AG04449 (cell line): ENCODE measurements at regions not wholly inside any gene's neighbourhood (a gene's known extent, or its start where the extent isn't known, plus 50 kb on each side); places are given as distances from the start of the nearest gene placed in this dataset.

Source experiments
- CTCF ChIA-PET: fragments of 350-600 bp; formaldehyde crosslinking; extraction: SDS; loops from one replicate; lab custom pipeline; 2021; ENCODE audit warnings: antibody characterized with exemption; lab: Yijun Ruan, JAX
- POLR2A ChIA-PET: fragments of 400-600, 350-600 bp; formaldehyde crosslinking; extraction: SDS; loops from one replicate; lab custom pipeline; 2020; ENCODE audit warnings: antibody characterized with exemption, inconsistent platforms; lab: Yijun Ruan, JAX
- DNase-seq: peaks from one replicate; pipeline ENCODE4 v3.0.0-alpha.2; 2010; ENCODE audit warnings: low read depth, low spot score
- H3K4me3 ChIP-seq: 2 replicates; pipeline ENCODE4 v1.5.1; 2011; ENCODE audit warnings: low read depth, mild to moderate bottlenecking, control low read depth, low read length
- TF ChIP-seq, protein P1 (sequence below): IDR thresholded peaks from one replicate; pipeline ENCODE4 v1.5.1; 2011; ENCODE audit warnings: mild to moderate bottlenecking, moderate library complexity, low read length, control low read depth, inconsistent platforms; ENCODE audit not compliant: insufficient read depth; ENCODE audit errors: missing control alignments

DNA sequence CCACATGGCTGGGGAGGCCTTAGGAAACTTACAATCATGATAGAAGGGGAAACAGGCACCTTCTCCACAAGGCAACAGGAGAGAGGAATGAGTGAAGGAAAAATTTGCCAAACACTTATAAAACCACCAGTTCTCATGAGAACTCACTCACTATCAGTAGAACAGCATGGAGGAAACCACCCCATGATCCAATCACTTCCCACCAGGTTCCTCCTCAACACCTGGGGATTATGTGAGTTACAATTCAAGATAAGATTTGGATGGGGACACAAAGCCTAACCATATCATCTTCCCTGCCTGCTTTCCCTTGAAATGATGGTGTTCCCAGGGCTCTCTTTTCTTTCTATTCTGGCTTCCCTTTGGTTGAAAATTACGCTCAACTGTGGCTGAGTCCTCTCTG lies 262.7 kb upstream of the HABP2 start:
- ChIA-PET POLR2A (no interaction called here), CTCF (interaction anchor here (0.8 kb wide), 1 partner anchor 376 kb away, joined by 3 read pairs; no protein-coding TSS in a partner anchor)
- H3K4me3 ChIP-seq: no peak overlapping the region
- TF ChIP-seq, protein P1, sequence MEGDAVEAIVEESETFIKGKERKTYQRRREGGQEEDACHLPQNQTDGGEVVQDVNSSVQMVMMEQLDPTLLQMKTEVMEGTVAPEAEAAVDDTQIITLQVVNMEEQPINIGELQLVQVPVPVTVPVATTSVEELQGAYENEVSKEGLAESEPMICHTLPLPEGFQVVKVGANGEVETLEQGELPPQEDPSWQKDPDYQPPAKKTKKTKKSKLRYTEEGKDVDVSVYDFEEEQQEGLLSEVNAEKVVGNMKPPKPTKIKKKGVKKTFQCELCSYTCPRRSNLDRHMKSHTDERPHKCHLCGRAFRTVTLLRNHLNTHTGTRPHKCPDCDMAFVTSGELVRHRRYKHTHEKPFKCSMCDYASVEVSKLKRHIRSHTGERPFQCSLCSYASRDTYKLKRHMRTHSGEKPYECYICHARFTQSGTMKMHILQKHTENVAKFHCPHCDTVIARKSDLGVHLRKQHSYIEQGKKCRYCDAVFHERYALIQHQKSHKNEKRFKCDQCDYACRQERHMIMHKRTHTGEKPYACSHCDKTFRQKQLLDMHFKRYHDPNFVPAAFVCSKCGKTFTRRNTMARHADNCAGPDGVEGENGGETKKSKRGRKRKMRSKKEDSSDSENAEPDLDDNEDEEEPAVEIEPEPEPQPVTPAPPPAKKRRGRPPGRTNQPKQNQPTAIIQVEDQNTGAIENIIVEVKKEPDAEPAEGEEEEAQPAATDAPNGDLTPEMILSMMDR: no peak
- no peak for DNase-seq

DNA sequence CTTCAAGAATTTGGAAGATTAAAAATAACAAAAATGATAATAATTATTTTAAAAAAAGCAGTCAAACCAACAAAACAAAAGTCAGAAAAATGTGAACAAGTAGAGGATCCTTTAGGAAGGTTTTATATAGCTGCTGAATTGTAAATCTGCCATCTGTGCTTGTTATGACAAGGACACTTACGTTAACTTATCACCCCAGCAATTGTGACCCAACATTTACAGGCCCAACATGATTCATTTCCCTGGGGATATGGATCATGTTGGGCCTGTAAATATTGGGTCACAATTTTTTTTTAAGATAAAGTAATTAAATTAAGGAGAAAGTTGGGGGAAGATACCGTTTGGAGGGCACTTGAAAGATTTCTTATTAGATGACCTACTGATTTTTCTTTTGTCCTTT lies 261.4 kb upstream of the HABP2 start:
- DNase-seq: no peak
- CTCF ChIA-PET: interaction anchor here (1.3 kb wide), 1 partner anchor 19 kb away, joined by 3 read pairs; no protein-coding TSS in a partner anchor
- TF ChIP-seq, protein P1: no peak

DNA sequence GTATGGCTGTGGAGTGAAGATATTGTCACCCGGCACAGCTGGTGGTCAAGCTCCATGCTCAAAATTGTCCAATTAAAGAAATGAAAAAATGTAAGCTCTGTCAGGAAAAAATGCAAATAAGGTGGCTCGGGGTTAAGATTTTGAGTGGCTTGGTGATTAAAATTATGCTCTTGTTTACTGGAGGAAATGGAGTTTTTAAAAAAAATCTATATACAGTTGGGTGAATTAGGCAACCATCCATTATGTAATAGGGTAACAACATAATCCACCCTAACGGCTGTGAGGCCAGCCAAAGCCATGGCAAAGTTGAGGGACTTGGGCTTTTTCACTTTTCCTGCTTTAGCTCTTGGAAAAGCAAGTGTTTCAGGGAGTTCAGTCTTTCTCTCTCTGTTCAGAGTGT lies 260.8 kb upstream of the HABP2 start:
- ChIA-PET POLR2A (no interaction called here), CTCF (interaction anchor here (1.3 kb wide), 1 partner anchor 19 kb away, joined by 3 read pairs; no protein-coding TSS in a partner anchor)
- no peak overlapping the region for H3K4me3 ChIP-seq
- TF ChIP-seq, protein P1: no peak
- DNase-seq: no peak

More for the DNA sequence above, 261.4 kb upstream of the HABP2 start:
- POLR2A ChIA-PET: no interaction called here
- no peak overlapping the region for H3K4me3 ChIP-seq

DNA sequence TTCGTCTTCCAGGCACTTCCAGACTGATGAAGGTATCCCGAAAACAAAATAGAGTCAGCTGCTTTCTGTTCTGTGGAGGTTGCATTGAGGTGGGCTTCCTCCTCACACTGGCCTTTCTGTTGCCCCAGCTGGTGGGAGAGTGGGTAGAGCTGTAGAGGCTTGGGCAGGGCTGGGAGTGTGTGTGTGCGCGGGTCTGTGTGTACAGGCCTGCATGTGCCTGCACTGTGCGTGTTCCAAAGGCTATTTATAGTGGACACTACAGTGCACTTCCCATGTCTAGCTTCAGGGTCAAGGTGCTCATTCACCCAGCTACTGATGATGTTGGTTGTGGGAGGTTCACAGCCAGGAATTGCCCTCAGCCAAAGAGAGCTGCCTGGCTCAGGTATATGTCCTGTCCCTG lies 260.1 kb upstream of the HABP2 start:
- no peak overlapping the region for H3K4me3 ChIP-seq
- POLR2A ChIA-PET: no interaction called here
- TF ChIP-seq, protein P1: no peak
- CTCF ChIA-PET: interaction anchor here (1.3 kb wide), 1 partner anchor 20 kb away, joined by 3 read pairs; no protein-coding TSS in a partner anchor
- DNase-seq: no peak

DNA sequence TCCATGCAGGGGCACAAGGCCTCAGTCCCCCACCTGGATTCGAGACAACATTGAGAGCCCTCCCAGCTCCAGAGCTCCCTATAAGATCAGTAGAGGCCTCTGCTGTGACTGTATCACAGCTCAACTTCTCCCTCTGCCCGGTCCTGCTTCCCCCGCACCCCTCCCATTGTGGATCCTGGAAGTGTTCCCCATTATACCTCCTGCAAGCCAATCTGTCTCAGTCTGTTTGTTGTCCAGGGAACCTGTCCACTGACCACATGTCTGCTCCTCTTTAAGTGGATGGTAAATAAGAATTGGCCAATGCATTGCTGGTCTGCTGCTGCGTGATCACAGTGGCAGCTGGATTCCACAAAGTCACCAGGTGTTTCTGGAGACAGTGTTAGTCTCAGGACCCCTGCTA lies 259.7 kb upstream of the HABP2 start:
- H3K4me3 ChIP-seq: no peak overlapping the region
- TF ChIP-seq, protein P1: no peak
- ChIA-PET CTCF (no interaction called here), POLR2A (no interaction called here)
- DNase-seq: no peak

DNA sequence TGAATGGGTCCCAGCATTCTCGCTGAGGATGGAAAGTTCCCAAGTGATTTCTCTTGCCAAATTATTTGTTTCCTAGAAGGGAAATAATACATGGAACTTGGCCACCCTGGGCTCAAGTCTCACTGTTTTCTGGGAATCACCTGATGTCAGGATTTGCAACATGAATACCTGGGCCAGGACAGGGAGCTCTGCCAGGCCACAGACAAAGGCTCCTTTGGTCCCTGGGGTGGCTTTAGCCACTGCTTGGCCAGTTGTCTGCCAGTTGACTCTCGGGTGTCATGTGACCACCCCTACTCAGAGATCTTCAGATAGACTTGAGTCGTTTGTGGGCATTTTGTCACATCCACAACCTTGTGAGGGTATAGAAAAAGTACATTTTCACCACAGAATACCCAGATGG lies 258.0 kb upstream of the HABP2 start:
- ChIA-PET CTCF (no interaction called here), POLR2A (no interaction called here)
- TF ChIP-seq, protein P1: no peak
- no peak overlapping the region for H3K4me3 ChIP-seq
- DNase-seq: no peak
